ENCODE measurements at regions not wholly inside any gene's neighbourhood (a gene's known extent, or its start where the extent isn't known, plus 50 kb on each side); places are given as distances from the start of the nearest gene placed in this dataset.

- BruUV-seq (replicated peaks), result no TSS peak
- Histone ChIP-seq H3K27ac (ENCODE audit: extremely low read length, insufficient read depth, low read length) (no peak overlapping the region), H3K27me3 (ENCODE audit: control insufficient read depth in 1 of 2, insufficient read depth in 2 of 2, low read length in 2 of 2) (no peaks in the 10 kb centered on the region), H3K4me2 (ENCODE audit: low read depth, low read length) (no peak overlapping the region), H3K4me3 (replicated peaks in 1 of 3; ENCODE audit: insufficient read depth in 1 of 3, low read depth in 2 of 3, low read length in 3 of 3) (no peak overlapping the region), H2AFZ (ENCODE audit: low read length) (no peak overlapping the region), H3K79me2 (ENCODE audit: insufficient read depth, low read length) (no peaks in the 10 kb centered on the region), H3K9ac (ENCODE audit: insufficient read depth, low read depth, low read length) (no peak overlapping the region), H3K4me1 (ENCODE audit: insufficient read depth, low read length) (peaks cover 44% of the 10 kb centered on the region), H4K20me1 (ENCODE audit: insufficient read depth, low read length) (no peaks in the 10 kb centered on the region), H3K9me3 (ENCODE audit: low read length) (no peaks in the 10 kb centered on the region), H3K36me3 (replicated peaks in 1 of 2; ENCODE audit: control insufficient read depth in 1 of 2, insufficient read depth in 2 of 2, low read length in 2 of 2) (no peaks in the 10 kb centered on the region)
- no peak for FAIRE-seq
- ChIA-PET CTCF (ENCODE audit: low intra/inter-chr PET ratio, low total read pairs) (no interaction called here), POLR2A (interaction anchor here (1.4 kb wide), 1 partner anchor 95 kb away, joined by 3 read pairs; no protein-coding TSS in a partner anchor)
- intact Hi-C loops (cut with micrococcal nuclease; ENCODE audit: unreplicated experiment) (no loop called here), in situ Hi-C loops (cut with HindIII; ENCODE audit: extremely low pct_ligation_motif_present, low pct_unique_long_range_greater_than_20kb) (no loop called here)
- no peak for TF ChIP-seq ZMYM2 (CRISPR knock-in tag; IDR thresholded peaks at IDR 0.05)
- no peak for TF ChIP-seq ZNF629 (CRISPR knock-in tag; conservative IDR thresholded peaks at IDR 0.05)
- TF ChIP-seq HOXA5 (CRISPR knock-in tag; IDR thresholded peaks at IDR 0.05), result no peak
- no peak for TF ChIP-seq BCL3 (CRISPR knock-in tag; IDR thresholded peaks at IDR 0.05)
- TF ChIP-seq CBX2 (IDR thresholded peaks at IDR 0.05; ENCODE audit: low read depth, low read length), result no peak
- no peak for TF ChIP-seq CBX2 (CRISPR knock-in tag; IDR thresholded peaks at IDR 0.05; ENCODE audit: low read depth)
- TF ChIP-seq RBM39 (IDR thresholded peaks at IDR 0.05; ENCODE audit: low read depth, low read length, poor library complexity, severe bottlenecking), result no peak
- no peak for TF ChIP-seq PITX1 (CRISPR knock-in tag; IDR thresholded peaks at IDR 0.05)
- no peak for TF ChIP-seq REST (IDR thresholded peaks at IDR 0.05; ENCODE audit: borderline replicate concordance in 1 of 2, low read depth in 1 of 2, low read length in 2 of 2)
- no peak for TF ChIP-seq ZNF33B (CRISPR knock-in tag; IDR thresholded peaks at IDR 0.05)
- no peak for TF ChIP-seq ZSCAN12 (CRISPR knock-in tag; IDR thresholded peaks at IDR 0.05)
- no peak for ATAC-seq
- DNase-seq (ENCODE audit: low spot score), result no peak
- 69% methylated on average over 4 of the region's 4 CpGs for WGBS (ENCODE audit: low lambda C conversion rate)
Observed at GRCh38 chr1:8249838-8250237, 68.1 kb upstream of the SLC45A1 start.
